NCI-H2196 treated with DMSO at 0.1 percent for 48 hours (cell line): ENCODE measurements at regions not wholly inside any gene's neighbourhood (a gene's known extent, or its start where the extent isn't known, plus 50 kb on each side); places are given as distances from the start of the nearest gene placed in this dataset.

Experiments used
- DNase-seq: peaks from one replicate; lab custom pipeline; 2025; ENCODE audit not compliant: unreplicated experiment; lab: John Stamatoyannopoulos, UW

DNA sequence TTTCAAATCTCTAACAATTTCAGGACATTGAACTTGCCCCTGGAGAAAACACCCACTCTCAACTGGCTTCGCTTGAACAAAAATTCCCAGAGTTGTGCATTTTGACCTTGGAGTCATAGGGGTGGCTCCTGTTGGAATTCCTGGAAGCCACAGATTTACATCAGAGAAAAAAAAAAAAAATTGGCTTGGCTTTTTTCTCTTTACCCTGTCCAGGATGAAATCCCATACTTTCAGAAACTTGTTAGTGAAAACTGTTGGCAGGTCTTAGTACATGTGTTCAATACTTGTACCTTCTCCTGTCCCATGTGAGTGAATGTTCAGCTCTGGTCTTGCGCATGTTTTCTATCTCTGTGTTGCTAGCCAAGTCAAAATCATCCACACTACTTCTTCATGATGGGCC, 228.8 kb downstream of the TGFB2 start:
- DNase-seq: no peak

DNA sequence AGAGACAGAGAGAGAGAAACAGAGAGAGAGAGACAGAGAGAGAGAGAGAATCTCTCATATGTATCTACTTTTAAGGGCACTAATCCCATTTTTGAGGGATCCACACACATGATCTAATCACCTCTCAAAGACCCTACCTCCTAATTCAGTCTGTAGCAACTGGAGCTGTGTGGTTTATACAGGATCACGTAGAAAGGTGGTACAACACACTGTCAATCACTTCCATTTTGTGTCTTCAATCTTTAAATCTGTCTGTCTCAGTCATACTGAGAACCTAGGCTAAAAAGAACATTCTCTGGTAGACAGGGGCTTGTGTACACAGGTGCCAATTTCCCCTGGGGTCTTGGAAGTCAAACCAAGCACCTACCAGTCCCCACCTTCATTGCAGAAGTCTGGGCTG, 229.9 kb downstream of the TGFB2 start:
- no peak for DNase-seq

DNA sequence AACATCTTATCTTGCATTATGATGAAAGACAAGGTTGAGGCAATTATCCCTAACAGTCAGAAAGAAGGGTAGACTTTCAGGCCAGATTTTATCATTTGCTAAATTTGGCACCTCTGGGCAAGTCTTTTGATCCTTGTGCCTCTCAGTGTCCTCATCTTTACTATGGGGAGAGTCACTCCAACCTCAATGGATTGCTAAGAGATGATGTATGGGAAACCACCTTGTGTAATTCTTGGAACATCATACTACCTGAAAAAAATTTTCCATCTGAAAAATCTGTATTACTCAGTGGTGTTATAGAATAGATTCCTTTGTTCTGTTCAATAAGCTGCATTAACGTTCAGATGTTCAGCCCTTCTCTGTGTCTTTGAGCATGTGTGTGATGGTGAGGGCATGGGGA, 230.7 kb downstream of the TGFB2 start:
- DNase-seq: no peak

DNA sequence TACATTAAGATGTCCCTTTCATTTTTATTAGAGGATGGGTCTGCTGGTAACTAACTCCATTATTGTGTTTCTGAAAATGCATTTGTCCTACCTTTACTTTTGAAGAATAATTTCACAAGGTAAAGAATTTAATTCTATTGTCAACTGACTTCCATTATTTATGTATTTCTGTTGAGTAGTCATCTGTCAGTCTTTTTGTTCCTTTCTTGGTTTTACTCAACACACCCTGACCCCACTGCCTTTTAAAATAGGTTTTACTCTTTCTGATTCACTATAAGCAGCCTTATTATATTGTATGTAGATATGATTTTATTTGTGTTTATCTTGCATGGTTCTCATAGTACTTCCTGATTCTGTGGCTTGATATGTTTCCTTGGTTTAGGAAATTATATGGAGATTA, 237.5 kb downstream of the TGFB2 start:
- DNase-seq: no peak

DNA sequence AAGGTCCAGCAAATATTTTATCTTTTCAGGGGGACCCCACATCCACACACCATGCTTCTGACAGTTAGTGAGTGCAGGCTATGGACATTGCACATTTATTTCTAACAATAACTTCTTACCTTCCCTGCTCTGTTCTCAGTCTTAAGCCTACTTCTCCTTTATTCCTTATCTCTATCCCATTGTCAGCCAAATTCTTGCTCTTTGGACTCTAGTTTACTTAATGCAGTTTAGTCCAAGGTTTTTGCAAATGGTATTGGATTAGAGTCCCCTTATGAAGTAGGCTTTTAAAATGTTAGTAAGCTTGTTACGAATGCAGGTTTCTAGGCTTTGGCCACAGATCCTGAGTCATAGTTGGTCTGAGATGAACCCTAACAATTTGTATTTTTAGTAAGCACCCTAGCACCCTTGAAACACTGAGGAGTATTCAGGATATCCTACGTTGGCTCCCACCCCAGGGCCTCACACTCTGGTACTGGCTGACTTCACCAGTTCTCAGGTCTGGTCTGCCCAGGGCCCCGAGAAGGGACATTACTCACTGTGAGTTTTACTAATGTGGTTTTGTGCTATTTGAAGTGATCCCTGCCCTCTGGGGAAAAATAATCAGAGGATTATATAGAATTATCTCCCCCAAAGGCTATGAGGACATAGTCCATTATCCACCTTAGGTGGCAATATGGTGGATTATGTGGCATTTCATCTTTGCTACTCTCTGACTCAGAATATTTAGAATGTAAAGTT, 239.5 kb downstream of the TGFB2 start:
- DNase-seq: no peak

DNA sequence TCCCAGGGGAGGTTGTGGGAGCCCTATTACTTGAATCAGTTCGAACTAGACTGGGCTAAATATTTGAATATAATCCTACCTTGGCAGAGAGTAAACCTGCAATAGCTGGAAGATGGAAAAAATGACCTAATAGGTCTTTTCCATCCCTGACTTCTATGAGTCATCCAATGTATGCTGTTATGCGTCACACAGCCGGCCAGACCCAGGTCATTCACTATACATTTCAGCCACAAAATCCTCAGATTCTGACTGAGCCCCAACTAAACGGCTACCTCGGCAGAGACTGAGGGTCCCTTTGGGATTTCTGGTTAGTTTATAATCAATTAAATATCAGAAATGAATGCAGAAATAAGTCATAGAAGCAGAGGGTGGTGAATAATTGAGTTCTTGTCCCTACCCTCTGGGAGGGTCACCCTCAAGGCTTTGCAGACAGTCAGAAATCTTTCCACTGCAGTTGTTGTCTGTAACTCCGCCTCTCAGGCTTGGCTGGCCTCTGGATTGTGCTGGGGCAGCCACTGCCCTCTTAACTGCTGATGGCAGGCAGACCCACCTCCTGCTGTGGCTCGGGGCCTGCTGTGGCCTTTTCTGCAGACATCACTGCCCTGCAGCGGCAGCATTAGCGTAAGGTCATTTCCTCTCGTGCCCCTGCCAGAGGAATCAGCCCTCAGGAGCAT, 240.5 kb downstream of the TGFB2 start:
- no peak for DNase-seq

DNA sequence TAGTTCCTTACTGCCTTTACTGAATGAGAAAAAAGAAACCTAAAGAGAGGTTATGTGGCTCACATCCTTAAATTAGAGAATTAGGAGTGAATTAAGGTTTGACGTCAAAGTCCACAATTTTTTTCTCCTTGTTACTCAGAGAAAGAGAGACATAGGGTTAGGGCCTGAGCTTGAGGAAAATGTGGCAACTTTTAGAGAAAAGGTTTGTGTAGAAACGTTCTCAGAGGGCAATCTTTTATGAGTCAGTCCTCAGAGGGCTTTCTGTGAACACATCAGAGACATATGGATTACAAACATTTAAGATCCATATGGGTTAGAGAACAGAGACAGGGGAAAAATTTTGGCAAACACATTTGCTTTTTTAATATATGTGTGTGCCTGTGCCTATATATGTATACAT, 242.8 kb downstream of the TGFB2 start:
- no peak for DNase-seq

DNA sequence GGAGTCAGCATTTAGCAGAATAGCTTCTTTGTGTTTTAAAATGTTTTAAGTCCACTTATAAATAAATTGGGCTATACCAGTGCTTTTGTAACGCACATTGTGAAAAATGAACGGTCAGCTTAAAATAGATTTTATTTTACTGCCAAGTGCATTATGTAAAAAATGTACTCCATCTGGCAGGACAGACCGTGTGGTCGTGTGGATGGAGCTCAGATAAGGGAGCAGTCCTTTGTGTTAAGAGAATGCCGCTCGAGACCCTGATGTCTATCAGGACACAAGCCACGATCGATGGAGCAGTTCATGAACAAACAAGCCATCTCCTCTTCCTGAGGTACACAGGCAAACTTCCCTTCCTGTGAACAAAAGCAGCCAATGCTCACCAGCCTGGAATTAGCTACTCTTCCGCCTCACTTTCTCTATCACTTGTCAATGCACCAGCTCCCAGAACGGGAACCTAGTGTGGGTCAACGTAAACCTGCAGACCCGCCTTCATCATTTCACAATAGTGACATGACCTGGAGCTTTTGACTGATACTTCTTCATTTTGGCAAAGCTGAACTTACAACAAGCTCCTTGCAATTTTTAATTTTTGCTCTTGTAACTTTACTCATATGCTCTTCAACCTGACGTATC, 243.5 kb downstream of the TGFB2 start:
- DNase-seq: no peak

DNA sequence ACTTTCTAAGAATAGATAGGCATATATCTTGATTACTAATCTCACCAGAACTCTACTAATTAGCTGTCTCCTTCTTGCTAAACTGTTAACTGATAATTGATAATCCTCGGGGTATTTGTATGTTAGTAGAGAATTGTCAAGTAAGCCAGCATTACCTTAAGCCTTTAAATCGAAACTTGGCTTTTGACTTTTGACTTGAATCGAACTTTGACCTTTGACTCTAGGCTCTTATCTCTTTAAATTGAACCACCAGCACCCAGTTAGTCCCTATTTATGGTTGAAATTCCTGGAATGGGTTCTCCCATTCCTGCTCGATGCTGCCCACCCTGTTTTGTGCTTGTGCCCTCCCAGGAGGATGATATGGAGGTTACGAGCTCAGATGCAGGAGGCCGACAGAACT, 244.4 kb downstream of the TGFB2 start:
- no peak for DNase-seq

DNA sequence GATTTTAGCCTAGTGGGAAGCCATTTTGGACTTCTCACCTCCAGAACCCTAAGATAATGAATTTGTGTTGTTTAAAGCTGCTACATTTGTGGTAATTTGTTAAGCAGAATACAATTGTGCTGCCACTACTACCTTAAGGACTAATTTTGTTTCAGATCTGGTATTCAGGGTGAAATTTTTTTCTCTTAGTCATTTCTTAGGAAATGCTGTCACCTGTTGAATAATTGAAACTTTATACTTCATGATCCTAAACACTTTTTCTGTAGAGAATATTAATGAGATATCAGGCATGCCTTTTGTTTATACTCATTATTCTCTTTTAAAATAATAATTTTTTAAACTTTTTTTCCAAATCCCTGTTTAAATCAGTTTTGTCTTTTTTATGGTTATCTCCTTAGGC, 246.8 kb downstream of the TGFB2 start:
- DNase-seq: no peak

DNA sequence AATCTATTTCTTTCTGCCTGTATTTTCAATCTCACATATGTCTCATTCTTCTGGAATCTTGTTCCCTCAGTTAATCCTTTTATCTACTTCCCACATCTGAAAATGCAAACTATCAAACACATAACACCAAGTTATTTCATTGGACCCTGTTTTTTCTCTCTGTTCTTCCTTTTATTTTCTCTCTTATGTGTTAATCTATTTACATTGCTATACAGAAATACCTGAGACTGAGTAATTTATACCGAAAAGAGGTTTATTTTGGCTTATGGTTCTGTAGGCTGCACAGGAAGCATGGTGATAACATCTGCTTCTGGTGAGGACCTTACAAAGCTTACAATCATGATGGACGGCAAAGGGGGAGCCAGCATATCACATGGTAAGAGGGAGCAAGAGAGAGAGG, 247.6 kb downstream of the TGFB2 start:
- no peak for DNase-seq

DNA sequence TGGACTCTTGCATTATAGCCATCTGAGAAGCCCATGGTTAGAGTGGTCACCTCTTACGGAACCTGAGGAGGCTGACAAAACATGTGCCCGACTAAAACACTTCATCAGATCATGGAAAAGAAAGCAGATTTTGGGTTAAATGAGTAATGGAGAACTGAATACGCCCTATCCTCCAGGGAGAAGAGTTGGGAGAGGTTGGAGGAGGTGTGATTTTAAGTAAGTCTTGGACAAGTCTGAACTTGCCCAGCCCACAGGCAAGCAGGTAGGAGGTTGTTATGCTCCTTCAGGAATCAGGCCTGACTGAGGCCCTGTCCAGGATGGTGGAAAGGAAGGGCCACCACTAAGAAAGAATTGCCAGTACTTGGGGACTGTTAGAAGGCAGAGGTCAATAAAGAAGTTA, 255.8 kb downstream of the TGFB2 start:
- DNase-seq: no peak

DNA sequence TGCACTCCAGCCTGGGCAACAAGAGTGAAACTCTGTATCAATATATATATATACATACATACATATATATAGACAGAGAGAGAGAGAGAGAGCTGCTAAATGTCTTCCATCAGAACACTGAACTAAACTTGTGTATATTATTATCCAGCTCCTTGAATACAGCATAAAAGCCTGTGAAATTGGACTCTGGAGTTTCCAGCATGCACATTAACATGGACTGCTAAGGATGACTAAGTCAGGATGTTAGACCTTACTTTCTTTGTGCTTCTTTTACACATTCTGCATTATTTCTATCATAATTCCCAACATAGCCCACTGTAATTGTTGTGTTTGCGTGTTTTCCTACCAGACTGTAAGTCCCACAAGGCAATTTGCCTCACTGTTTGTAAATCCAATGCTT, 259.1 kb downstream of the TGFB2 start:
- DNase-seq: no peak

DNA sequence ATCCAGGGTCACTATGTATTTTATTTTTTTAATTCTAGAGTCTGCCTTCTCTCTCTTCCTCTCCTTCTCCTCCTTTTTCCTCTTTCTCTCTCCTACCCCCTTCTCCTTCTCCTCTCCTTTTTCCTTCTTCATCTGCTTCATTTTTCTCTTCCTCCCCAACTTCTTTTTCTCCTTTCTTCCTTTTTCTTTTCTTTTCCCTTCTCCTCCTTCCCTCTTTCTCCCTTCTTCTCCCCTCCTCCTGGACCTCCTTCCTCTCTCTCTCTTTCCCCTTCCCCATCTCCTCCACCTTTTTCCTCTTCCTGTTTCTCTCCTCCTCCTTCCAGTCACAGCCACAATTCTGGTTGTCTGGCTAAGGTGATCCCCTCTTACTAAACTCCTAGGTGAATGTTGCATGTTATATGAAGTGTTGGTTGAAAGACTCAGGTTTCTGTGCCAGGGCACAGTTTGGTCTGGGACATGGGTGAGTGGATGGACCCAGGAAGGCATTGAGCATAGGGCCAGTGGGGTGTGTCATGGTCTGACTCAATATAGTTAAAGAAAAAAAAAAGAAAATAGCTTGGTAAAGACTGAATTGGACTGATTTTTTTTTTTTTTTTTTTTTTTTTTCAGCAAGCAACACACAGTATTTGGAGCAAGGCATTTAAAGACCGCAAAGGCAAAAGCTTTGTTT, 266.9 kb downstream of the TGFB2 start:
- DNase-seq: no peak

DNA sequence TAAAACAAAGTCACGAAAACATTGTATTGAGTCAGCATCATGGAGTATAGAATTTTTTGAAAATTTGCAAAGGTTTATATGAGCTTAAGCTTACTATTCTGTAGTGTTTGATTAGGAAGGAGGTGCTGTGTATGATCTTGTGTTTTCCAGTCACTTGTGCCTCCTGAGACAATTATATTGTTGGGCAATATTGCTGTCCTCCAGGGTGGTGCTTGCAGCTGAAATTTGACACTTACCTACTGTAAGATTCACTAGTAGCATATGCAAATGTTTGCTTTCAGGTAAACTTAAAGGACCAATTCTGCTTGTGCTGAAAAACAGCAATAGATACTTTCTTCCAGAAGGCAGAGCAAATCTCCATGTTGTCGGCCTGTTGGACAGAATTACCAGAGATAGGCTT, 268.0 kb downstream of the TGFB2 start:
- DNase-seq: no peak

DNA sequence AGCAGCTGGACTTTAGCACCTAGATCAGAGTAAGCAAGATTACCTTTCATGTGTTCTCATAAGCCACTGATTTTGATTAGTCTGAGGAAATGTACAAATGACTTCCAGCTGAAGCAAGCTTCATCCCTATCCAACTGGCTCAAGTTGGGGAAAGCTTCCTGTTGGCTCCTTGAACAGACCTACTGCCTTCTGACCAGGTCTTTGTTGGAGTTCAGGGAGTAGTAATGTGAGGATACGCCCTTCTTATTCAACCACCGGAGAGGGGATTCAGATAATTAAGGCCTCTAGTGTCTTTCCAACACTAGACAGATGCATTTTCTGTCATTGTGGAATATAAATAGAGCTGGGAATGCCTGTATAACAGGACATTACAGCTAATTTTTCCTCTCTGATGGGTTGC, 268.9 kb downstream of the TGFB2 start:
- DNase-seq: no peak

DNA sequence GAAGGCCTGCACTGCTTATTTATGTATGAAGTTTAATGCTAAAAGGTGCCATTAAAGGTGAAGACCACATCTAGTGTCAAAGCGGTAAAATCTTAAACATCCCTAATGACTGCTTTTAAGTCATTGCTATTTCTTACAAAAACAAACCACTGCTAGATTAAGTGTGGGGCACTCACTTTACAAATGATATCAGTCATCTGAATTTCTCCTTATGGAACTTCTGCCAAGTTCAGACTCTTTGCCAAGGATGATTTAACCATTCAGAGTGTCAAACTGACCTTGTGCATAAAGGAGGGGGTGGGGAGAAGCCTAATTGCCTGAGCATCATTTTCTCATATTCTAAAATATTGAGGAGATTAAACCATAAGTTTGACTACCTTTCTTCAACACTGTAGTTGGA, 271.5 kb downstream of the TGFB2 start:
- no peak for DNase-seq

DNA sequence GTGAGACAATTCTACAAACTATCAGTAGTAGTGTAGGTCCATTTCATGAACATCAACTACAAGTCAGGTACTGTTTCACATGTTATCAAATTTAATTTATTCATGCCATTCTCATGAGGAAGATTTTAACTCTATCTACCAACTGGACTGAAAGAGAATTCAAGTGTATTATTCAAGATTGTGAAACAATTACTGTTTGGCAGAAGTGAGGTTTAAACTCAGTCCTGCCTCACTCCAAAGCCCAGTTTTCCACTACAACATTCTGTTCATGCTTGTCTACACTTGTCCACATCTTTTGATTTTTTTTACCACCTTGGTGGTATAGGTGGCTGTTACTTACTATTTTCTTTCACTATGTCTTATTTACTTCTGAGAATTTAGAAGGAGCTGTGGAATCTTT, 272.9 kb downstream of the TGFB2 start:
- no peak for DNase-seq

DNA sequence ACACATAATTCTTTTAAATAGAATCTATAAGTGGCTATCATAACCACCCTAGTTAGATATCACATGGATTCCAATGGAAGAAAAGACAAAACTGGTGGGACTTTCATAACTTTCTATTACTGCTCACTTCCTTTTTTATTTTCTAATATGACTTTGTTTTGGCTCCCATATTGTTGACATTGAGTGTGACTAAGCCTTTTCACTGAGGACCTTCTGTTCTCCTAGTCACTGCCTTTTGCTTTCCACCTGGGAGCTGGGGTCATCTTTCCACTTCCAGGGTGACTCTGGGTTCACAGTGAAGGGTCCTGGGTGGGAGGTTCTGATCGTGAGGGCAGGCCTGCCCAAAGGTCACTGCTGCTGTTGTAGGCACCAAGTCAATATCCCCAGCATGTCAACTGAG, 275.8 kb downstream of the TGFB2 start:
- no peak for DNase-seq

DNA sequence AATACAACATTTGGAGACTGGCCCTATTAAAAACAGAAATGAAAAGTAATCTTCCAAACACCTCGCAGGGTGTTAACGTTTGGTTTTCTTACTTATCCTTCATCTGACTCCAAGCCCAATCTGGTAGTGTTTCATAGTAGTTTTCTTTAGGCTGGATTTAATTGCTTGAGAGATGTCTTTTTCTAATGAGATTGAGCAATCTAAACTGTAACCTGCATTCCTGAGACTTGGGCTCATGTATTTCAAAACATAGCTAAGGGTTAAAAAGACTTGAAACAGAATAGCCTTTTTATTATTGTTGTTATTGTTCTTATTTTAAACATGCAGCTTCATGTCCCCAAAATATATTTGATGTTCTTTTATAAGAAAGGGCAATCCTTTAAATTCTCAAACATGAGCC, 278.9 kb downstream of the TGFB2 start:
- no peak for DNase-seq

DNA sequence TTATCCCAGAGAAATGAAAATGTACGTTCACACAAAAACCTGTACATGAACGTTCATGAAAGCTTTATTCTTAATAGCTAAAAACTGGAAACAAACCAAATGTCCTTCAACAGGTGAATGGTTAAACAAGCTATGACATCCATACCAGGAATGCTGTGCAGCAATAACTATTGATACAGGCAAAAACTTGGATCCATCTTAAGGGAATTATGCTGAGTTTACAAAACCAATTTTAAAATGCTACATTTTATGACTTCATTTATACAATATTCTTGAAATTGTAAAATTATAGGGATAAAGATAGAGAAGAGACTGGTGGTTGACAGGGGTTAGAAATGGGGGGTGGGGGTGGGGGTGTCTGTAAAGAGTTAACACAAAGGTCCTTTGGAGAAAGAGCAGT, 280.3 kb downstream of the TGFB2 start:
- no peak for DNase-seq
